ENCODE measurements at regions not wholly inside any gene's neighbourhood (a gene's known extent, or its start where the extent isn't known, plus 50 kb on each side); places are given as distances from the start of the nearest gene placed in this dataset.

DNA sequence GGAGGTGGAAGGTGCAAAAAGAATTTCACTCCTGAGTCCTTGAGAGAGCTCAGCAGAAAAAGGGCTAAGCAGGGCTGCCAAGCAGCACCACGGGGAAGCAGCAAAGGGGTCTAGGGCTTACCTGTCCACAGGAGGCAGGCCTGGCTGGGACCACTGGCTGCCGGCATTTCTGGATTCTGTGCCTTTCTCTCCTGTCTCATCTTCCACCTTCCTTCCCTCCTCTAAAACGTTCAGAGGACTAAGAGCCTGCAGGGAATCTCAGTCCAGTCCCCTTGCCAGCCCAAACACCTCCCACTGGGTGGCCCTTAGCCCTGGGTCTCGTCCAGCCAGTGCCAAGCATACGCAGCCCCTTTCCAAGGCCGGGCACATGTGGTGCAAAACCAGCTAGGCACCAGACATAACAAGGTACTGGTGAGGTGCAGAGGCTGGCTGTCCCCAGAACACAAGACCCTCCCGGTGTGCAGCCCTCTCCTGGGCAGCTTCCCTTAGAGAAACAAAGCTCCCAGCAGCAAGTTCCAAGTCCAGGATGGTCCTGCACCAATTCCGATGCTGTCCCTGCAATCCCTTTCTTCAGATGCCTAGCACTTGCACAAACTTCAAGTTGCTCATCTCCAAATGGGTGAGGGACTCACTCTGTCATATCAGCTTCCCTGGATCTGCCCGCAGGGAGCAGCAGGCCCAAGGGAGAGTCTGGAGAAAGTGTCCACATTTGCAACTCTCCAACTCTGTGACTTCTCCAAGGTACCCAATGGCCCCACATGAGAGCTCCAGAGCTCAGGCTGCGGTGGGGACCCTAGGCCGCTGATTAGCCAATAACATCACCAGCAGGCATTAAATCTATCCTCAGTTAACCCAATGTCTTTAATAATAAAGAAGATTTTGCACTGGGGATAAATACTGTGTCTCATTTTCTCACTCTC lies 126.3 kb downstream of the C5orf15 start:
- no peak for DNase-seq
- intact Hi-C loops (cut with DNase I; ENCODE audit: low total_unique reads): no loop called here

DNA sequence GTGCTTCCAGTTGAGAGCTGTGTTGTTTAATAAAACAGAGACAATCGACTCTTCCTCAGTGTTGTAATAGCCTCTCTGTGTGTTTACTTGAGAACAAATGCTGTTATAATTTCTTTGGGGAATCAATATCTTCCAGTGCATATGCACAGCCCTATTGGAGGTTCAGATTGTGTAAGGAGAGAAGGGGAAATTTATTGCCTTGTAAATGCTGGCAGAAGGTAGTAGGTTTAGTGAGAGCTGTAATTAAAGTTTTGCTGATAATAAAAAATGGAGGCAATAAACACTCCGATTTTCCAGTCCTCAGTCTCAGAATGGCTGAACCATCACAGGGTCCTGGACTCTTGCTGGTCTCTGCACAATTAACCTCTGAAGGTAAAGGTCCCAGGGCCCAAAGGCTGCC lies 128.3 kb downstream of the C5orf15 start:
- Histone ChIP-seq H3K9me3 (no peaks in the 10 kb centered on the region), H3K36me3 (no peaks in the 10 kb centered on the region), H3K27me3 (no peaks in the 10 kb centered on the region), H3K27ac (no peak overlapping the region), H3K4me1 (no peaks in the 10 kb centered on the region), H3K4me3 (no peak overlapping the region)
- no peak for DNase-seq
- TF ChIP-seq, protein P1, sequence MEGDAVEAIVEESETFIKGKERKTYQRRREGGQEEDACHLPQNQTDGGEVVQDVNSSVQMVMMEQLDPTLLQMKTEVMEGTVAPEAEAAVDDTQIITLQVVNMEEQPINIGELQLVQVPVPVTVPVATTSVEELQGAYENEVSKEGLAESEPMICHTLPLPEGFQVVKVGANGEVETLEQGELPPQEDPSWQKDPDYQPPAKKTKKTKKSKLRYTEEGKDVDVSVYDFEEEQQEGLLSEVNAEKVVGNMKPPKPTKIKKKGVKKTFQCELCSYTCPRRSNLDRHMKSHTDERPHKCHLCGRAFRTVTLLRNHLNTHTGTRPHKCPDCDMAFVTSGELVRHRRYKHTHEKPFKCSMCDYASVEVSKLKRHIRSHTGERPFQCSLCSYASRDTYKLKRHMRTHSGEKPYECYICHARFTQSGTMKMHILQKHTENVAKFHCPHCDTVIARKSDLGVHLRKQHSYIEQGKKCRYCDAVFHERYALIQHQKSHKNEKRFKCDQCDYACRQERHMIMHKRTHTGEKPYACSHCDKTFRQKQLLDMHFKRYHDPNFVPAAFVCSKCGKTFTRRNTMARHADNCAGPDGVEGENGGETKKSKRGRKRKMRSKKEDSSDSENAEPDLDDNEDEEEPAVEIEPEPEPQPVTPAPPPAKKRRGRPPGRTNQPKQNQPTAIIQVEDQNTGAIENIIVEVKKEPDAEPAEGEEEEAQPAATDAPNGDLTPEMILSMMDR (IDR thresholded peaks at IDR 0.05): no peak
- TF ChIP-seq POLR2A (IDR thresholded peaks at IDR 0.05): no peak
- intact Hi-C loops (cut with DNase I; ENCODE audit: low total_unique reads): no loop called here

More for the DNA sequence above, 126.3 kb downstream of the C5orf15 start:
- Histone ChIP-seq H3K27me3 (no peaks in the 10 kb centered on the region), H3K4me3 (no peak overlapping the region), H3K9me3 (no peaks in the 10 kb centered on the region), H3K27ac (no peak overlapping the region), H3K4me1 (no peaks in the 10 kb centered on the region), H3K36me3 (no peaks in the 10 kb centered on the region)
- TF ChIP-seq, protein P1 (IDR thresholded peaks at IDR 0.05): no peak
- no peak for TF ChIP-seq POLR2A (IDR thresholded peaks at IDR 0.05)

DNA sequence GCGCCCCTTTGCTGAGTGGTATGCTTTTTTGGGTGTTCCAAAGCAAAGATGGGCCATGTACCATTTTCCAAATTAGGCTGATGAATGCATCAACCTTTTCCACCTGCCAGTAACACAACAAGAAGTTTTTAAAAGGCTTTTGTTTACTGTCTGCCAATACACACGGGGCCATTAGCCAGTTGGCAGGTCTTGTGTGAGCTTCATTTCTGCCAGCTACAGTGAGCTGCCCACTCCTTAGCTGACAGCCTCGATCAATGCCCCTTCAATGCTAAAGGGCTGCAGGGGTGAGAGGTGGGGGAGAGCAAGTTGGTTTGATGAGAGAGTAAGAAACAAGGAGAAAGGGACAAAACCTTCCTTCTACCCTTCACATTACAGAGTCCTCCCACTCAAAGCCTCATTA lies 128.7 kb downstream of the C5orf15 start:
- Histone ChIP-seq H3K4me1 (no peaks in the 10 kb centered on the region), H3K4me3 (no peak overlapping the region), H3K9me3 (no peaks in the 10 kb centered on the region), H3K27ac (no peak overlapping the region), H3K27me3 (no peaks in the 10 kb centered on the region), H3K36me3 (no peaks in the 10 kb centered on the region)
- intact Hi-C loops (cut with DNase I; ENCODE audit: low total_unique reads): no loop called here
- no peak for DNase-seq
- no peak for TF ChIP-seq POLR2A (IDR thresholded peaks at IDR 0.05)
- TF ChIP-seq, protein P1 (IDR thresholded peaks at IDR 0.05): no peak

DNA sequence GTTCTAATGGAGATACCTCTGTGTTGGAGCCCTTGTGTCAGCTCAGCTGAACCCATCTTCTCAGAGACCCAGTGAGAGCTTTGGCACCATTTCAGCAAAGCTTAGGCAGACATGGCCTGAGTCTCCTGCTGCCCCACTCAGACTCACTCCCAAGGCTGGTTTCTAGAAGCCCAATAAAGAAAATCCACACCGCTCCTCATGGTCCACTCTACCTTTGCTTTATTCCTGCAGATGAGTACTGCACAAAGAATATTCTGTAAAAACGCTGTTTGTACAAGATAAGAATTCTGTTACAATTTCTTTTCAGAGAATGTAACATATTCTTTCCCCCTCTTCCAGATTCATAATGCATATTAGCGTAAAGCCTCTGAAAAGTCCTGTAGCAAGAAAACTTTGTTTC lies 129.3 kb downstream of the C5orf15 start:
- no peak for DNase-seq
- H3K27me3 ChIP-seq: no peaks in the 10 kb centered on the region
- H3K4me3 ChIP-seq: no peak overlapping the region
- H3K36me3 ChIP-seq: no peaks in the 10 kb centered on the region
- H3K27ac ChIP-seq: no peak overlapping the region
- TF ChIP-seq, protein P1 (IDR thresholded peaks at IDR 0.05): no peak
- no peak for TF ChIP-seq POLR2A (IDR thresholded peaks at IDR 0.05)
- H3K4me1 ChIP-seq: no peaks in the 10 kb centered on the region
- no peaks in the 10 kb centered on the region for H3K9me3 ChIP-seq
- intact Hi-C loops (cut with DNase I; ENCODE audit: low total_unique reads): no loop called here

DNA sequence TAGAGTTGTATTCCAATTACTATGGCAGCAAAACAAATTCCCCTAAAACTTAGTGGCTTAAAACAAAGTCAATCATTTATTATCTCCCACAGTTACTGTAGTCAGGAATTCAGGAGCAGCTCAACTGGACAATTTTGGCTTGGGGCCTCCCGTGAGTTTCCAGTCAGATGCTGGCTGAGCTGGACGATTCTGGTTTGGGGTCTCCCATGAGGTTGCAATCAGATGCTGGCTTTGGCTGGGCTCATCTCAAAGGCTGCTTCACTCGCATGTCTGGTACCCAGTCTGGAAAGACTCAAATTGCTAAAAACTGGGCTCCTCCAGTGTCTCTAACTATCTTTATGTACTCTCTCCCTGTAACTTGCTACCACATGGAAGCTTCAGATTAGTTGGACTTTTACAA lies 130.1 kb downstream of the C5orf15 start:
- no peak overlapping the region for H3K27ac ChIP-seq
- intact Hi-C loops (cut with DNase I; ENCODE audit: low total_unique reads): no loop called here
- no peak overlapping the region for H3K4me3 ChIP-seq
- TF ChIP-seq, protein P1 (IDR thresholded peaks at IDR 0.05): no peak
- TF ChIP-seq POLR2A (IDR thresholded peaks at IDR 0.05): no peak
- no peaks in the 10 kb centered on the region for H3K9me3 ChIP-seq
- no peak for DNase-seq
- no peaks in the 10 kb centered on the region for H3K36me3 ChIP-seq
- H3K27me3 ChIP-seq: no peaks in the 10 kb centered on the region
- no peaks in the 10 kb centered on the region for H3K4me1 ChIP-seq

Measured in uterus (tissue), 3 donors.